Neural crest cell (in vitro differentiated cells): ENCODE measurements at regions not wholly inside any gene's neighbourhood (a gene's known extent, or its start where the extent isn't known, plus 50 kb on each side); places are given as distances from the start of the nearest gene placed in this dataset.
A peak's percentile ranks its signal among the peaks of the same experiment; 100 is the strongest.

Experiments used
- DNase-seq: peaks from one replicate; pipeline ENCODE4 v3.0.0; 2021; ENCODE audit warnings: low read depth, mixed read lengths, low spot score
- H3K27ac Mint-ChIP-seq: one replicate; pipeline ENCODE4 v1.8.0; 2021; ENCODE audit warnings: mild to moderate bottlenecking, mixed read lengths; ENCODE audit not compliant: unreplicated experiment
- H3K27me3 Mint-ChIP-seq: 2 replicates; pipeline ENCODE4 v1.8.0; 2021; ENCODE audit warnings: low read depth, mild to moderate bottlenecking, mixed read lengths
- H3K36me3 Mint-ChIP-seq: 2 replicates; pipeline ENCODE4 v1.8.0; 2021; ENCODE audit warnings: low read depth, mild to moderate bottlenecking, mixed read lengths
- H3K4me1 Mint-ChIP-seq: 2 replicates; pipeline ENCODE4 v1.8.0; 2021; ENCODE audit warnings: mixed read lengths
- H3K4me3 Mint-ChIP-seq: one replicate; pipeline ENCODE4 v1.8.0; 2021; ENCODE audit warnings: mild to moderate bottlenecking, mixed read lengths
- H3K9me3 Mint-ChIP-seq: 2 replicates; pipeline ENCODE4 v1.8.0; 2021; ENCODE audit warnings: mixed read lengths
- TF ChIP-seq, protein P1 (sequence below): fragments of 200-600 bp; sonication (generic); conservative IDR thresholded peaks from 2 replicates; pipeline ENCODE4 v1.5.0; 2021; ENCODE audit warnings: antibody characterized with exemption, mild to moderate bottlenecking

- Mint-ChIP-seq H3K27ac (no peak overlapping the region), H3K27me3 (no peaks in the 10 kb centered on the region), H3K4me3 (no peak overlapping the region), H3K36me3 (no peaks in the 10 kb centered on the region), H3K9me3 (peaks cover 10% of the 10 kb centered on the region), H3K4me1 (no peaks in the 10 kb centered on the region)
- TF ChIP-seq, protein P1, sequence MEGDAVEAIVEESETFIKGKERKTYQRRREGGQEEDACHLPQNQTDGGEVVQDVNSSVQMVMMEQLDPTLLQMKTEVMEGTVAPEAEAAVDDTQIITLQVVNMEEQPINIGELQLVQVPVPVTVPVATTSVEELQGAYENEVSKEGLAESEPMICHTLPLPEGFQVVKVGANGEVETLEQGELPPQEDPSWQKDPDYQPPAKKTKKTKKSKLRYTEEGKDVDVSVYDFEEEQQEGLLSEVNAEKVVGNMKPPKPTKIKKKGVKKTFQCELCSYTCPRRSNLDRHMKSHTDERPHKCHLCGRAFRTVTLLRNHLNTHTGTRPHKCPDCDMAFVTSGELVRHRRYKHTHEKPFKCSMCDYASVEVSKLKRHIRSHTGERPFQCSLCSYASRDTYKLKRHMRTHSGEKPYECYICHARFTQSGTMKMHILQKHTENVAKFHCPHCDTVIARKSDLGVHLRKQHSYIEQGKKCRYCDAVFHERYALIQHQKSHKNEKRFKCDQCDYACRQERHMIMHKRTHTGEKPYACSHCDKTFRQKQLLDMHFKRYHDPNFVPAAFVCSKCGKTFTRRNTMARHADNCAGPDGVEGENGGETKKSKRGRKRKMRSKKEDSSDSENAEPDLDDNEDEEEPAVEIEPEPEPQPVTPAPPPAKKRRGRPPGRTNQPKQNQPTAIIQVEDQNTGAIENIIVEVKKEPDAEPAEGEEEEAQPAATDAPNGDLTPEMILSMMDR = no peak
- DNase-seq = no peak
Measured at GRCh38 chr3:103437883-103438282, 1003.1 kb downstream of the ZPLD1 start.

DNA sequence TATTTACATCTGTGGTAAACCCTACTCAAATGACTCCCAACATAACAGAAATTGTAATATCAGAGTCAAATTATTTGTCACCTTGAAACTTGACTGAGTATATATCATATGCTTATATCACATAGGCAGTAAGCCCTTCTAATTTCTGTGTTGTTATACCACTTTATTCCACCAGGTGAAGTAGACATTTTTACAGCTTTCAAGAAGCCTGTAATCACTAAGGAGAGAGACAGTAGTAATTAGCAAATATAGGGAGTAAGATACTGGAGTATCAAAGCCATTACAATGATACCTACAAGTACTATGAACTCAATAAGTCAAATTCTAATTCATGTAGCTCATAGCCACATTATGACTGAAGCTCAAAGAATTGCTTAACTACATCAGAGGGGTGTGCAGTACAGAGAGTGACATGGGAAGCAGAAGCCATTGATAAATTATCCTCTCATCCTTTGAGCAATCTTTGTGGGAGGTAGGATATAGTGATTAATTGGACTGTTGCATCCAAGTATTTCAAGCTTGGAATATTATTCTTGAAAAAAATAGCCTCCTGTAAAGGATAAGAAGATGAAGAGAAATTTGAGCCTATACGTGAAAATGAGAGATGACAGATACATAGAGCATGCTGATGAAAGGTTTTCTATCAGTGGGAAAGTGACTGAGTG is 1005.9 kb downstream of the ZPLD1 start:
- TF ChIP-seq, protein P1 = peak; percentile 64
- peaks cover 10% of the 10 kb centered on the region for H3K9me3 Mint-ChIP-seq
- no peaks in the 10 kb centered on the region for H3K27me3 Mint-ChIP-seq
- DNase-seq = no peak
- H3K36me3 Mint-ChIP-seq = no peaks in the 10 kb centered on the region
- no peak overlapping the region for H3K27ac Mint-ChIP-seq
- no peak overlapping the region for H3K4me3 Mint-ChIP-seq
- H3K4me1 Mint-ChIP-seq = no peaks in the 10 kb centered on the region

DNA sequence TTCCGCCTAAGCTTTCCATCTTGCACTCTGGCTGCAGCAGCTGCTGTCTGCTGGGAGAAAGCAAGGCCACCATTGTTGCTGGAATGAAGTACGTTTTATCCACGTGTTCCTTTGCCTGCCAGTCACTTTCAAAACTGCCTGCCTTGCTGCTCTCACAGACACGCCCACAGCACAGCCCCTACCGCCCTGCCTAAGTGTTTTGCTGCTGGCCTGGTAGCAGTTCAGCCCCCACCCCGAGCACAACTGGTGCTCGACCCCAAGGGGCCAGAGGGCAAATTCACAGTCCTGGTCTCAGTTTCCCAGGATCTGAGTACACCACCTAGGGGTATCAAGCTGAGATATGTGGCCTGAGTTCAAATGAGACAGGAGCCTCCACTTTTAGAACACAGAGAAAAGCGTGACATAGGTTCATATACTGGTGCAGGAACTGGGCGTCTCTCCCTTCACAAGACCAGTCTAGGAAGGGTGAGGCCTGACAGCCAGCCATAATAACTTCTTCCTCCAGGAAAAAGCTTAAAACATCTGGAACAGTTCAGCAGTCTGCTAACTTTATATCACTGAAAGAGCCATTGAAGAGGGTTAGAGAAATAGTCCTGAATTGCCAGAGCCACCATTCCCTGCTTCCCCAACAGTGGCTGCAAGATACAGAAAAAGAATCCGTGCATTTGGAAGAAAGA is 1012.3 kb downstream of the ZPLD1 start:
- no peaks in the 10 kb centered on the region for H3K27me3 Mint-ChIP-seq
- H3K36me3 Mint-ChIP-seq = no peaks in the 10 kb centered on the region
- TF ChIP-seq, protein P1 = no peak
- DNase-seq = no peak
- H3K4me3 Mint-ChIP-seq = no peak overlapping the region
- no peaks in the 10 kb centered on the region for H3K9me3 Mint-ChIP-seq
- no peaks in the 10 kb centered on the region for H3K4me1 Mint-ChIP-seq
- H3K27ac Mint-ChIP-seq = no peak overlapping the region

DNA sequence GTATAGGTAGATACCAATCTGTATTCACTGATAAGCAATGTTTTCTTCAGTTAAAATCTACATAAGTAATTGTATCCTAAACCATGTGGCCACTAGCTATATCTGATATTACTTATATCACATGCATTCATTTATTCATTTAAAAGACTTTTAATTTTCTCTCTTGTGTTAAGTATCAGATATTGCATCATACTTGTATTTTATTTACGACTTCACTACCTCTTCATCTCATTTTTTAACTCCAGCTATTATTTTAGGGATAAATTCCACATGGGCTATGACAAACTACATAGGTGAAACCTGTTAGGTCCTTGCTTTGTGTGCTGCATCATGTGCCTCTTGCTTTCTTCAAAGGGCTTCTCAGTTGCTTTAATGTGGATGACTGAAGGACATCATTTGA is 1018.3 kb downstream of the ZPLD1 start:
- H3K4me1 Mint-ChIP-seq = no peaks in the 10 kb centered on the region
- no peak overlapping the region for H3K4me3 Mint-ChIP-seq
- no peaks in the 10 kb centered on the region for H3K36me3 Mint-ChIP-seq
- no peak overlapping the region for H3K27ac Mint-ChIP-seq
- TF ChIP-seq, protein P1 = no peak
- no peak for DNase-seq
- H3K9me3 Mint-ChIP-seq = no peaks in the 10 kb centered on the region
- no peaks in the 10 kb centered on the region for H3K27me3 Mint-ChIP-seq

DNA sequence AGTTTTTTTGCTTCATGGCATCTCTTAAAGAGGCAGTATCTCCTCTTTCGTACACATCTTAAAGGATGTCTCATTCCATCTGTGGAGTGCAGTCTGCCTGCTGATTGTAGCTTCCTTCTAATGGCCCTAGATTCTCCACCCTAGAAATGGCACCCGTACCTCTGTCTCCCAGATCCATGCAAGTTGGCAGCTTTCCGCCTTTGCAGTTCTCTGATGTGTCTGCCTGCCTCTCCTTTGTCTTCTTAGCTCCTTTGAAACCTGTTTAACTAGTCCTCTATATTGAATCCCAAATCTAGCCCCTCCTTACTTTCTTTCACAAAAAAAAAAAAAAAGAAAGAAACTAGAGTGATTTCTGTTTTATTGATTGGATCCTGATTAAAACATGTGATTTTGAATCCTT is 1025.0 kb downstream of the ZPLD1 start:
- H3K36me3 Mint-ChIP-seq = no peaks in the 10 kb centered on the region
- DNase-seq = no peak
- TF ChIP-seq, protein P1 = no peak
- no peaks in the 10 kb centered on the region for H3K4me1 Mint-ChIP-seq
- no peak overlapping the region for H3K27ac Mint-ChIP-seq
- no peaks in the 10 kb centered on the region for H3K9me3 Mint-ChIP-seq
- no peaks in the 10 kb centered on the region for H3K27me3 Mint-ChIP-seq
- no peak overlapping the region for H3K4me3 Mint-ChIP-seq
